HG02840 (cell line): ENCODE measurements at regions not wholly inside any gene's neighbourhood (a gene's known extent, or its start where the extent isn't known, plus 50 kb on each side); places are given as distances from the start of the nearest gene placed in this dataset.
"Not testable (repeated sequence)": the region's sequence is repeated elsewhere in the genome, so short reads cannot be mapped to it uniquely, and the experiment has no call there.

ENCODE experiments used
- ATAC-seq: cut with Tn5 transposase; IDR thresholded peaks from one replicate; pipeline ENCODE4 v1.9.1; 2021; ENCODE audit warnings: mild to moderate bottlenecking, moderate library complexity, moderate number of reproducible peaks; ENCODE audit not compliant: unreplicated experiment, low FRiP score

GRCh38 chr5:12679731-12680130 lies 775.5 kb upstream of the CTNND2 start:
- no peak for ATAC-seq

- no peak for ATAC-seq
Observed at GRCh38 chr5:12675959-12676358, 771.7 kb upstream of the CTNND2 start.

- ATAC-seq: no peak
Observed at GRCh38 chr5:12672141-12672540, 767.9 kb upstream of the CTNND2 start.

- no peak for ATAC-seq
Observed at GRCh38 chr5:12669326-12669725, 765.1 kb upstream of the CTNND2 start.

GRCh38 chr5:12668564-12668963 lies 764.3 kb upstream of the CTNND2 start:
- no peak for ATAC-seq

GRCh38 chr5:12667818-12668217 lies 763.6 kb upstream of the CTNND2 start:
- not testable (repeated sequence) for ATAC-seq

- not testable (repeated sequence) for ATAC-seq
Observed at GRCh38 chr5:12665772-12666171, 761.5 kb upstream of the CTNND2 start.

- ATAC-seq: no peak
Observed at GRCh38 chr5:12662545-12663314, 758.5 kb upstream of the CTNND2 start.

- no peak for ATAC-seq
Observed at GRCh38 chr5:12661617-12662370, 757.5 kb upstream of the CTNND2 start.

GRCh38 chr5:12660279-12661107 lies 756.2 kb upstream of the CTNND2 start:
- not testable (repeated sequence) for ATAC-seq

- no peak for ATAC-seq
Observed at GRCh38 chr5:12659686-12660085, 755.4 kb upstream of the CTNND2 start.

- no peak for ATAC-seq
Observed at GRCh38 chr5:12658871-12659446, 754.7 kb upstream of the CTNND2 start.

- ATAC-seq: not testable (repeated sequence)
Observed at GRCh38 chr5:12657914-12658474, 753.7 kb upstream of the CTNND2 start.

GRCh38 chr5:12655675-12656074 lies 751.4 kb upstream of the CTNND2 start:
- no peak for ATAC-seq

- ATAC-seq: no peak
Observed at GRCh38 chr5:12652201-12652600, 748.0 kb upstream of the CTNND2 start.

- ATAC-seq: no peak
Observed at GRCh38 chr5:12648558-12648957, 744.3 kb upstream of the CTNND2 start.

- no peak for ATAC-seq
Observed at GRCh38 chr5:12647613-12648012, 743.4 kb upstream of the CTNND2 start.

GRCh38 chr5:12645582-12645981 lies 741.3 kb upstream of the CTNND2 start:
- no peak for ATAC-seq

- ATAC-seq: no peak
Observed at GRCh38 chr5:12636209-12636608, 732.0 kb upstream of the CTNND2 start.

GRCh38 chr5:12626556-12626955 lies 722.3 kb upstream of the CTNND2 start:
- no peak for ATAC-seq
